NCI-H345 treated with DMSO at 0.1 percent for 48 hours (cell line): ENCODE measurements at regions not wholly inside any gene's neighbourhood (a gene's known extent, or its start where the extent isn't known, plus 50 kb on each side); places are given as distances from the start of the nearest gene placed in this dataset.
"Not testable (repeated sequence)": the region's sequence is repeated elsewhere in the genome, so short reads cannot be mapped to it uniquely, and the experiment has no call there.

Experiments used
- DNase-seq: peaks from one replicate; lab custom pipeline; 2025; ENCODE audit not compliant: unreplicated experiment; lab: John Stamatoyannopoulos, UW

DNA sequence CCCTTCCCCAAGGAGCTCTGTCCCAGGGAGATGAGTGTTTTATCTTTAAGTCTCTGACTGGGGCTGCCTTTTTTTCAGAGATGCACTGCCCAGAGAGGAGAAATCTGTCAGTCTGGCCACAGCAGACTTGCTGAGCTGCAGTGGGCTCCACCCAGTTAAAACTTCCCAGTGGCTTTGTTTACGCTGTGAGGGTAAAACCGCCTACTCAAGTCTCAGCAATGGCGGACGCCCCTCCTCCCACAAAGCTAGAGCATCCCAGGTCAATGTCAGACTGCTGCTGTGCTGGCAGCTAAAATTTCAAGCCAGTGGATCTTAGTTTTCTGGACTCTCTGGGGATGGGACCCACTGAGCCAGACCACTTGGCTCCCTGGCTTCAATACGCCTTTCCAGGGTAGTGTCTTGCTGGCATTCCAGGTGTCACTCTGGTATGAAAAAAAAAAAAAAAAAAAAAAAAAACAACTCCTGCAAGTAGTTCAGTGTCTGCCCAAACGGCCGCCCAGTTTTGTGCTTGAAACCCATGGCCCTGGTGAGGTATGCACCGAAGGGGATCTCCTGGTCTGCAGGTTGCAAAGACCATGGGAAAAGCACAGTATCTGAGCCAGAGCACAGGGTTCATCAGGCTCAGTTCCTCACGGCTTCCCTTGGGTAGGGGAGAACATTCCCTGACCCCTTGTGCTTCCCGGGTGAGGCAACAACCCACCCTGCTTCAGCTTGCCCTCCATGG lies 1616.1 kb upstream of the ADGRL3 start:
- no peak for DNase-seq

- DNase-seq = no peak
Measured at GRCh38 chr4:59597536-59598329, 1602.4 kb upstream of the ADGRL3 start.

DNA sequence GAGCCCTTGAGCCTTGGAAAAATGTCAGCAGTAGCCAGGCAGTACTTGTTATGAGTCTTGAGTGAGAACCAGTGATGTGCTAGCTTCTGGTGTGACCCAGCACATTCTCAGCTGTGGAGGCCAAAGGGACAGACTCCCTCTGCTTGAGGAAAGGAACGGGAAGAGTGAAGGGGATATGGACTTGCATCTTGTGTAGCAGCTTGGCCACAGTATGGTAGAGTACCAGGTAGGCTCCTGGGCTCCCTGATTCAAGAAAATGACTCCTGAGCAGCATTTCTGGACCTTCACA lies 1601.9 kb upstream of the ADGRL3 start:
- no peak for DNase-seq

GRCh38 chr4:59608466-59608865 lies 1591.7 kb upstream of the ADGRL3 start:
- DNase-seq = no peak

DNA sequence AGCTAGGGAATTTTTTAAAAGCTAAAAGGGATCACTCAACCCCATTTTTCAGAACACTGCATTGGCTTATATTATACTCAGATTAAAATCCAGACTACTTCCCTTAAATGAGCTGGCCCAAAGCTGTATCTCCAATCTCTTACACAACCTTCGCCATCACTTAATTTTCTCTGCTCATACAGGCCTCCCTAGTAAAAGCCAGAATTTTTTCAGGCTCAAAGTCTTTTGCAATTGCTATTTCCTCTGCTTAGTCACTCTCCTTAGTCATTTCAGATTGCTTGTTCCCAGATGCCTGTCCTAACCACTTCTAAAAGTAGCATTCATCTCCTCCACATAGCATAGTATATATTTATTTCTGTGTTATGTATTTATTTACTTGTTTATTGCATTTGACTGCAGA lies 1587.9 kb upstream of the ADGRL3 start:
- no peak for DNase-seq

DNA sequence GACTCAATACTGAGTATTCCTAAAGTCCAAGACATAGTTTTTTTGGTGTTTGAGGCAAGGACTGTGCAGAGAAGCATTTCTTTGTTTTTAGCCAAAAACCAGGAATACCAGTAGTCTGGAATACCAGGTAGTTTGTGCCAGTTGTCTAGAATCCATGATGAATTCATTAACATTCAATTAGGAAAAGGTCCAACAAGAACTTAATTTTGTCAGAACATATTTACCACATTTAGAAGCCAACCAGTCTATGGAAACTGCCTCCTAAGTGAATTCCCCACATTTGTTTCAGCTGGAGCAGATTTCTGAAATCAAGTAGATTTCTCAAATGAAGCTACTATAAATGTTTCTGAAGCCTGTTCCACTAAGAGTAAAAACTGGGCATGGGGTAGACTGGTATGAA lies 1584.8 kb upstream of the ADGRL3 start:
- DNase-seq = no peak

DNA sequence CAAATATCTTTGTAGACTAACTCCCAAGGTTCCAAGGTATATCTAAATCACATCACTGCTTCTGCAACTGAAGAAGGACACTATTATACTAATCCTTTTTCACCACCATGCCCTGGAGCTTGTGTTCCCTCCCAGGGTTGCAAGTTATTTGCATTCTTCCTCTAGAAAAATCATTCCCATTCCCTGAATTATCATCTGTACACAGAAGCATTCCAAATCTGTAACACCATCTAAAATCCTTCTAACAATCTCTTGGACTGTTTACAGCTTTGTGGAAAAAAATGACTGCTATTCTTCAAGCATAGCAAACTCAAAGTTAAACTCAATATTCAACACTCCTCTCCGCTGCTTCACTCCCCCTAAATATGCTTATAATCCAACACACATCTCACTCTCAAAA lies 1570.8 kb upstream of the ADGRL3 start:
- DNase-seq = no peak

- DNase-seq = no peak
Measured at GRCh38 chr4:59630235-59630634, 1569.9 kb upstream of the ADGRL3 start.

DNA sequence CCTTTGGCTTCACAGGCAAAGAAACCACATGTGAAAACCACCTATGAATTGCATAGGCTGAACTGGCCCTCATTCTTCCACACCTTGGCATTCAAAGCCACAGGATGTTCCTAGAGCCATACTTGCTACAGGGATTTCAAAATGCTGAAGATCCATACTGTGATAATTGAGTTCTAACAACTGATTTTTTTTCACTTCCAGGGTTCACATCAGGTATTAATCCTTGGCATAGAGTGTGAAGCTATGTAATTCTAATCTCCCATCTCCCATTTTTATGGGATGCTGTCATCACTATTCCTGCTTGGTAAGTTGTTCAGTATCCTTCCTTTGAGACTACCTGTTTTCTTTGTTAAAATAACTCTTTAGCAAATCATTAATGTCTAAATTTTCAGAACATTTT lies 1569.2 kb upstream of the ADGRL3 start:
- DNase-seq = no peak

DNA sequence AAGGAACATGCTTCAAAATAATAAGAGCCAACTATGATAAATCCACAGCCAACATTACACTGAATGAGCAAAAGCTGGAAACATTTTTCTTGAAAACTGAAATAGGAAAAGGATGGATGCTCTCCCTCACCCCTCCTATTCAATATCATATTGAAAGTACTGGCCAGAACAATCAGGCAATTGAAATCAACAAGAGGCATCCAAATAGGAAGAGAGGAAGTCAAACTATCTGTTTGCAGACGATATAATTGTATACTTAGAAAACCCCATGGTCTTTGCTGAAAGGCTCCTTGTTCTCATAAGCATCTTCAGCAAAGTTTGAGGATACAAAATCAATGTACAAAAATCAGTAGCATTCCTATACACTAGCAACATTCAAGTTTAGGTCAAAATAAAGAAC lies 1562.5 kb upstream of the ADGRL3 start:
- no peak for DNase-seq

DNA sequence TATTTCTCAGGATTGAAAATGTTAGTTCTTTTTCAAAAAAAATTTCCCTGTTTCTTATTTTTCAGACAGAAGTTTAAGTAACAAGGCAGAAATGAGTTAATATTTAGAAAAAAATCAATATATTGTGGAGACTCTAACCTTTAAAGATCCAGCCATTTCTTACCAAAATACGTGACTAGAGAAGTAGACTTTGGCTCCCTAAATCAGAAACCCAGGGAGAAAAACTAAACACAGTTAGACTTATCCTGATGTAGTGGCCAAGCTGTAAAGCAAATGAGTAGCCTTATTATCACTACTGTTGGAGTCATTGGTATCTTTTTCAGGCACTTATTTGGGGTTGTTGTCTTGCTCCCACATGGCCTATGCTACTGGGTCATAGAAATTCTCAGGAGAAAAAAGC lies 1556.4 kb upstream of the ADGRL3 start:
- no peak for DNase-seq

DNA sequence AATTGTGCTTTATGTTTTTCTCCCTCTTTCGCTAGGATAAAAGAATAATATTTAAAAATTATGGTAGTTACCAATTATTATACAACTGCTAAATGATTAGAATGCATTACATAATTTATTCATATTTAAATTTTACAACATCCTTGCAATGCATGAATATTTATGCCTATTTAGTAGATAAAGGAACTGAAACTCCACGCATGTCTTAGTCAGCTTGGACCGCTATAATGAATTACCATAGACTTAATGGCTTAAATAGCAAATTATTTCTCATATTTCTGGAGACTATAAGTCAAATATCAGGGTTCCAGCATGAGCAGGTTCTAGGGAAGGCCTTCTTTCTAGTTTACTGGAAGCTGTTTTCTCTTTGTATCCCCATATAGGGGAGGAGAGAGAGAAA lies 1555.4 kb upstream of the ADGRL3 start:
- DNase-seq = no peak

- DNase-seq = no peak
Measured at GRCh38 chr4:59646082-59646481, 1554.0 kb upstream of the ADGRL3 start.

- DNase-seq = no peak
Measured at GRCh38 chr4:59647011-59647410, 1553.1 kb upstream of the ADGRL3 start.

DNA sequence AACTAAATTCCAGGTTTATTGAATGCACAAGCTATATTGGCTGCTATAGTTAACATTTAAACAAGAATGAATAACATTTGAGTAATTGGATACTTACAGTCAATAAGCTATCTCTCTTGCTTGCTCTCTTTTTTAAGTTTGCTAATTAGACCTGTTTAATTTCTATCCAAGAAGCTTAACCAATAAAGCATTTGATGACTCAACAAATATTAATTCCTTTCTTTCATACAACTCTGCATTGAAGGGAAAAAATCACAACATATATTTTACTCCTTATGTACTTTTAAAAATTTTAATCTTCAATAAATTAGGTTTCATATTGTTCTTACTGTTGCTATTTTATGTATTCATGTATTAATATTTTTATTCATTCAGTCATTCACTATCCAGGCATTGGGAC lies 1552.6 kb upstream of the ADGRL3 start:
- DNase-seq = no peak

- DNase-seq = no peak
Measured at GRCh38 chr4:59650861-59651260, 1549.3 kb upstream of the ADGRL3 start.

DNA sequence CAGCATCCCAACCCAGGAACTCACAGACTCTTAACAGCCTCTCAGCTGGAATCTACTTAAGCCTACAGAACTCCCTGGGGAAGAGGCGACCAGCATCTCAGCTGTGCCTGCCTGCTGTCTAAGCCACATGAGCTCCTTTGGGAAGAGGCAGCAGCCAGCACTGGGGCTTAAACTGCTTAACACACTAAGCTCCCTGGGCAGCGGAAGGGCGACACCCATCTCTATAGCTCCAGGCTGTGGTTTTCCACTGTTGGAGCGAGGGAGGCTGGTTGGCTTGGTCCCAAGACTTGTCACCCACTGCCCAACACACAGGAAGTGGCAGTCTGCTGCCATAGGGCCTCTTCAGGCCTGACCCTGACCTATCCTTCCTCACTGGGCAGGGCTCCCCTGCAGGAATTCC lies 1544.1 kb upstream of the ADGRL3 start:
- no peak for DNase-seq

DNA sequence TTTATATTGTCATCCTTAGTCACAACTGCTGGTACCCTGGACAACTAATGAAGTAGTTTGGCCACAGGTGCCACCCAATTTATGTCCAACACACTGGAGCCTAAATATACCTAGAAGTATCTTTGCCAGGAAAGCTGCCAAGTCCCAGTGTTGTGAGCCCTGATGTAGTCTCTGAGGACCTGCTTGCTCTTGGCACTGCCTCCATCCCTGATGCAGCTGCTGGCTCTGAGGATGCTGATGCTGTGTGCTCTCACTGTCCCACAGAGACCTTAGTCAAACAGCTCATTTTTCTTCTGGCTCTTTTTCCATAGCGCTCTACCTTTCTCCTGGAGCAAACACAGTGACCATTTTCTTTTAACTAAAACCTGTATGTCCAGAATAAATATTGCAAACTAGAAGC lies 1535.4 kb upstream of the ADGRL3 start:
- DNase-seq = peak; percentile 16

DNA sequence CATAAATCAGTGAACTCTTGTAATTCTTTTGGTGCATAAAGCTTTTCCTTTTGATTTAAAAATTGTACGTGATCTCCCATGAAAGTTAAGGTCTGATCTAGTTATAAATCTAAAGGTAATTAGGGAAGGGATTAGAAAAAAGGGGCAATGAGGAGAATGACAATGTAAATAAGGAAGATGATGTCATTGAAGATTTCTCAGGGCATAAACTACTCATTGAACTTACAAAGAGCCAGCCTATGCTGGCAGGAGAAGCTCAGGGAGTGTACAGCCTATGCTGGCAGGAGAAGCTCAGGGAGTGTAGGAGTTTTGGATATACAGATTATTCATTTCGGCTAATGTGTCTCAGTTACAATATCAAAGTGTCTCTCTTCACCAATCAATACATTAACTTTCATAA lies 1533.5 kb upstream of the ADGRL3 start:
- DNase-seq = no peak

DNA sequence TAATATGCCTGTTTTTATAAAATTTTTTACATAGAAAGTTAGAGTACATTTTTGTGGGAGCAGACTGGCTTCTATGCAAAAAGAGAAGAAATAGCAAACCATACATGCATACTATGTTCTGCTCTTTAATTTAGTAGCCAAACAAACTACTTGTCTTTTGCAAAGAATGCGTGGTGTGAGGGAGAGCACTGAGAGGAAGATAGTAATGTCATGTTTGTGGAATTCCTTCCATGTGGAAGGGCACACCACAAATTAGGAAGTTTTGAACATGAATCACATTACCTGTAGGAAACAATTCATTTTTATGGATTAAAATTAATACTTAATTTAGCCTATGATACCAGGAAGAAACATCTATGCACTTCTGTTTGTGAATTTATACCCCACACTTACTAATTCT lies 1529.1 kb upstream of the ADGRL3 start:
- DNase-seq = no peak

GRCh38 chr4:59676389-59676788 lies 1523.7 kb upstream of the ADGRL3 start:
- DNase-seq = no peak

DNA sequence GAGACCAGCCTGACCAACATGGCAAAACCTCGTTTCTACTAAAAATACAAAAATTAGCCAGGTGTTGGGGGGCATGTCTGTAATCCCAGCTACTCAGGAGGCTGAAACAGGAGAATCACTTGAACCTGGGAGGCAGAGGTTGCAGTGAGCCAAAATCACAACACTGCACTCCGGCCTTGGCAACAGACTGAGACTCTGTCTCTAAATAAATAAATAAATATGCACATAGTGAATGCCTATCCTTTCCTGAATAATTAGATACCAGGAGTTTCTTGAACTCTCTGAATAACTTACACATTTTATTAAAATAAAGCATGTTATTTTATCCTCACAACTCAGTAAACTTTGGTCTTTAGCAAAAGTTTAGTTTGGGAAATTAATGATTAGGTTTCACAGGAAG lies 1523.1 kb upstream of the ADGRL3 start:
- not testable (repeated sequence) for DNase-seq

- DNase-seq = no peak
Measured at GRCh38 chr4:59685626-59686025, 1514.5 kb upstream of the ADGRL3 start.
